Panc1 (cell line): ENCODE measurements at regions not wholly inside any gene's neighbourhood (a gene's known extent, or its start where the extent isn't known, plus 50 kb on each side); places are given as distances from the start of the nearest gene placed in this dataset.

Experiments used
- CTCF ChIP-seq: fragments of 450-650 bp; IDR thresholded peaks from 2 replicates; pipeline ENCODE4 v1.5.1; 2017; ENCODE audit warnings: mild to moderate bottlenecking
- REST ChIP-seq, 2 experiments: IDR thresholded peaks; 2 replicates each; pipeline ENCODE4 v1.6.1; 2011 to 2012; ENCODE audit warnings: low read depth in 2 of 2, control low read depth in 1 of 2, low read length in 1 of 2, mild to moderate bottlenecking in 1 of 2, moderate library complexity in 1 of 2; ENCODE audit not compliant: insufficient read depth in 1 of 2
- SIN3A ChIP-seq: IDR thresholded peaks from 2 replicates; pipeline ENCODE4 v1.6.1; 2012; ENCODE audit warnings: low read depth, mild to moderate bottlenecking, low read length, moderate library complexity, borderline replicate concordance; ENCODE audit not compliant: insufficient read depth
- TCF7L2 ChIP-seq: IDR thresholded peaks from 2 replicates; pipeline ENCODE4 v1.6.1; 2011; ENCODE audit warnings: mild to moderate bottlenecking, low read depth, low read length, inconsistent platforms

GRCh38 chr10:123952099-123952498 lies 60.5 kb upstream of the CPXM2 start:
- TF ChIP-seq CTCF (no peak), SIN3A (no peak), REST (IDR thresholded peaks at IDR 0.05; ENCODE audit: insufficient read depth in 1 of 2, low read depth in 2 of 2, low read length in 1 of 2) (no peak), TCF7L2 (no peak)
